PC-3 (cell line): ENCODE measurements at regions not wholly inside any gene's neighbourhood (a gene's known extent, or its start where the extent isn't known, plus 50 kb on each side); places are given as distances from the start of the nearest gene placed in this dataset.
"Not testable (repeated sequence)": the region's sequence is repeated elsewhere in the genome, so short reads cannot be mapped to it uniquely, and the experiment has no call there.

Source experiments
- EZH2 ChIP-seq: fragments of 300-600 bp; sonication (generic); IDR thresholded peaks from one replicate; pipeline ENCODE4 v1.6.1; 2017; ENCODE audit warnings: antibody characterized with exemption, mild to moderate bottlenecking, low read length; ENCODE audit not compliant: unreplicated experiment
- TF ChIP-seq, protein P1 (sequence below): fragments of 300-600 bp; sonication (generic); conservative IDR thresholded peaks from 2 replicates; pipeline ENCODE4 v1.5.1; 2017; ENCODE audit warnings: antibody characterized with exemption, low read depth, mild to moderate bottlenecking, low read length

DNA sequence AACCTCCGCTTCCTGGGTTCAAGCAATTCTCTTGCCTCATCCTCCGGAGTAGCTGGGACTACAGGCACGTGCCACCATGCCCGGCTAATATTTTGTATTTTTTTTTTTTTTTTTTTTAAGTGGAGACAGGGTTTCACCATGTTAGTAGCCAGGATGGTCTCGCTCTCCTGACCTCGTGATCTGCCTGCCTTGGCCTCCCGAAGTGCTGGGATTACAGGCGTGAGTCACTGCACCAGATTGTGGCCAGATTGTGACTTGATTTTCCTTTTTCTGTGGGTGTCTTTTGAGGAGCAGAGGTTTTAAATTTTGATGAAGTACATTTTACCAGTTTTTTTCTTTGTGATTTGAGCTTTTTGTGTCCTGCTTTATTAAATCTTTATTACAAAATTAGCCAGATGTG is 53.0 kb upstream of the TEX264 start:
- not testable (repeated sequence) for TF ChIP-seq EZH2
- TF ChIP-seq, protein P1, sequence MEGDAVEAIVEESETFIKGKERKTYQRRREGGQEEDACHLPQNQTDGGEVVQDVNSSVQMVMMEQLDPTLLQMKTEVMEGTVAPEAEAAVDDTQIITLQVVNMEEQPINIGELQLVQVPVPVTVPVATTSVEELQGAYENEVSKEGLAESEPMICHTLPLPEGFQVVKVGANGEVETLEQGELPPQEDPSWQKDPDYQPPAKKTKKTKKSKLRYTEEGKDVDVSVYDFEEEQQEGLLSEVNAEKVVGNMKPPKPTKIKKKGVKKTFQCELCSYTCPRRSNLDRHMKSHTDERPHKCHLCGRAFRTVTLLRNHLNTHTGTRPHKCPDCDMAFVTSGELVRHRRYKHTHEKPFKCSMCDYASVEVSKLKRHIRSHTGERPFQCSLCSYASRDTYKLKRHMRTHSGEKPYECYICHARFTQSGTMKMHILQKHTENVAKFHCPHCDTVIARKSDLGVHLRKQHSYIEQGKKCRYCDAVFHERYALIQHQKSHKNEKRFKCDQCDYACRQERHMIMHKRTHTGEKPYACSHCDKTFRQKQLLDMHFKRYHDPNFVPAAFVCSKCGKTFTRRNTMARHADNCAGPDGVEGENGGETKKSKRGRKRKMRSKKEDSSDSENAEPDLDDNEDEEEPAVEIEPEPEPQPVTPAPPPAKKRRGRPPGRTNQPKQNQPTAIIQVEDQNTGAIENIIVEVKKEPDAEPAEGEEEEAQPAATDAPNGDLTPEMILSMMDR = not testable (repeated sequence)
